ENCODE measurements at regions not wholly inside any gene's neighbourhood (a gene's known extent, or its start where the extent isn't known, plus 50 kb on each side); places are given as distances from the start of the nearest gene placed in this dataset.

- H3K4me3 Mint-ChIP-seq = no peak overlapping the region
- H3K36me3 Mint-ChIP-seq (ENCODE audit: low read depth) = no peaks in the 10 kb centered on the region
- no peak for DNase-seq
- no peaks in the 10 kb centered on the region for H3K9me3 Mint-ChIP-seq
- H3K27ac Mint-ChIP-seq = no peak overlapping the region
- peaks cover 18% of the 10 kb centered on the region for H3K27me3 Mint-ChIP-seq
- no peaks in the 10 kb centered on the region for H3K4me1 Mint-ChIP-seq (ENCODE audit: low read depth)
These were observed 305.9 kb upstream of the RORA start for GRCh38 chr15:61534986-61535385.

GRCh38 chr15:61530769-61531168 lies 301.7 kb upstream of the RORA start:
- H3K27me3 Mint-ChIP-seq = peaks cover 7% of the 10 kb centered on the region
- no peaks in the 10 kb centered on the region for H3K9me3 Mint-ChIP-seq
- DNase-seq = no peak
- H3K36me3 Mint-ChIP-seq (ENCODE audit: low read depth) = no peaks in the 10 kb centered on the region
- H3K4me3 Mint-ChIP-seq = no peak overlapping the region
- no peaks in the 10 kb centered on the region for H3K4me1 Mint-ChIP-seq (ENCODE audit: low read depth)
- H3K27ac Mint-ChIP-seq = no peak overlapping the region

GRCh38 chr15:61528581-61528910 lies 299.4 kb upstream of the RORA start:
- Mint-ChIP-seq H3K4me3 (no peak overlapping the region), H3K27me3 (peaks cover 4% of the 10 kb centered on the region), H3K36me3 (ENCODE audit: low read depth) (no peaks in the 10 kb centered on the region), H3K27ac (no peak overlapping the region), H3K4me1 (ENCODE audit: low read depth) (no peaks in the 10 kb centered on the region), H3K9me3 (no peaks in the 10 kb centered on the region)
- DNase-seq = no peak

GRCh38 chr15:61527836-61528580 lies 298.9 kb upstream of the RORA start:
- Mint-ChIP-seq H3K4me3 (no peak overlapping the region), H3K36me3 (ENCODE audit: low read depth) (no peaks in the 10 kb centered on the region), H3K9me3 (no peaks in the 10 kb centered on the region), H3K4me1 (ENCODE audit: low read depth) (no peaks in the 10 kb centered on the region), H3K27me3 (peaks cover 9% of the 10 kb centered on the region), H3K27ac (no peak overlapping the region)
- no peak for DNase-seq

- no peak overlapping the region for H3K27ac Mint-ChIP-seq
- no peaks in the 10 kb centered on the region for H3K36me3 Mint-ChIP-seq (ENCODE audit: low read depth)
- no peaks in the 10 kb centered on the region for H3K4me1 Mint-ChIP-seq (ENCODE audit: low read depth)
- no peak for DNase-seq
- no peaks in the 10 kb centered on the region for H3K9me3 Mint-ChIP-seq
- no peak overlapping the region for H3K4me3 Mint-ChIP-seq
- peaks cover 6% of the 10 kb centered on the region for H3K27me3 Mint-ChIP-seq
These were observed 295.4 kb upstream of the RORA start for GRCh38 chr15:61524545-61524944.

GRCh38 chr15:61524086-61524485 lies 295.0 kb upstream of the RORA start:
- peaks cover 6% of the 10 kb centered on the region for H3K27me3 Mint-ChIP-seq
- H3K36me3 Mint-ChIP-seq (ENCODE audit: low read depth) = no peaks in the 10 kb centered on the region
- H3K4me3 Mint-ChIP-seq = no peak overlapping the region
- no peaks in the 10 kb centered on the region for H3K4me1 Mint-ChIP-seq (ENCODE audit: low read depth)
- no peak for DNase-seq
- H3K9me3 Mint-ChIP-seq = no peaks in the 10 kb centered on the region
- H3K27ac Mint-ChIP-seq = no peak overlapping the region

GRCh38 chr15:61522411-61522810 lies 293.3 kb upstream of the RORA start:
- H3K27me3 Mint-ChIP-seq = peaks cover 9% of the 10 kb centered on the region
- H3K4me1 Mint-ChIP-seq (ENCODE audit: low read depth) = no peaks in the 10 kb centered on the region
- no peak for DNase-seq
- no peaks in the 10 kb centered on the region for H3K9me3 Mint-ChIP-seq
- no peaks in the 10 kb centered on the region for H3K36me3 Mint-ChIP-seq (ENCODE audit: low read depth)
- no peak overlapping the region for H3K4me3 Mint-ChIP-seq
- H3K27ac Mint-ChIP-seq = no peak overlapping the region

GRCh38 chr15:61521953-61522352 lies 292.9 kb upstream of the RORA start:
- Mint-ChIP-seq H3K27ac (no peak overlapping the region), H3K9me3 (no peaks in the 10 kb centered on the region), H3K36me3 (ENCODE audit: low read depth) (no peaks in the 10 kb centered on the region), H3K27me3 (peaks cover 14% of the 10 kb centered on the region), H3K4me1 (ENCODE audit: low read depth) (no peaks in the 10 kb centered on the region), H3K4me3 (no peak overlapping the region)
- no peak for DNase-seq

GRCh38 chr15:61519296-61519695 lies 290.2 kb upstream of the RORA start:
- no peak overlapping the region for H3K27ac Mint-ChIP-seq
- no peaks in the 10 kb centered on the region for H3K36me3 Mint-ChIP-seq (ENCODE audit: low read depth)
- no peak overlapping the region for H3K4me3 Mint-ChIP-seq
- peaks cover 15% of the 10 kb centered on the region for H3K27me3 Mint-ChIP-seq
- DNase-seq = no peak
- H3K4me1 Mint-ChIP-seq (ENCODE audit: low read depth) = no peaks in the 10 kb centered on the region
- no peaks in the 10 kb centered on the region for H3K9me3 Mint-ChIP-seq

GRCh38 chr15:61518191-61518950 lies 289.3 kb upstream of the RORA start:
- Mint-ChIP-seq H3K27me3 (peaks cover 16% of the 10 kb centered on the region), H3K9me3 (no peaks in the 10 kb centered on the region)
- DNase-seq = no peak

GRCh38 chr15:61517776-61518175 lies 288.7 kb upstream of the RORA start:
- H3K36me3 Mint-ChIP-seq (ENCODE audit: low read depth) = no peaks in the 10 kb centered on the region
- no peaks in the 10 kb centered on the region for H3K4me1 Mint-ChIP-seq (ENCODE audit: low read depth)
- DNase-seq = no peak

More at GRCh38 chr15:61518191-61518950, 289.3 kb upstream of the RORA start:
- H3K4me3 Mint-ChIP-seq = no peak overlapping the region
- no peaks in the 10 kb centered on the region for H3K4me1 Mint-ChIP-seq (ENCODE audit: low read depth)
- no peak overlapping the region for H3K27ac Mint-ChIP-seq
- no peaks in the 10 kb centered on the region for H3K36me3 Mint-ChIP-seq (ENCODE audit: low read depth)

GRCh38 chr15:61517335-61517734 lies 288.2 kb upstream of the RORA start:
- no peaks in the 10 kb centered on the region for H3K36me3 Mint-ChIP-seq (ENCODE audit: low read depth)
- no peak for DNase-seq
- no peaks in the 10 kb centered on the region for H3K4me1 Mint-ChIP-seq (ENCODE audit: low read depth)
- H3K27me3 Mint-ChIP-seq = peaks cover 12% of the 10 kb centered on the region
- no peaks in the 10 kb centered on the region for H3K9me3 Mint-ChIP-seq
- H3K27ac Mint-ChIP-seq = no peak overlapping the region
- H3K4me3 Mint-ChIP-seq = no peak overlapping the region

More at GRCh38 chr15:61517776-61518175, 288.7 kb upstream of the RORA start:
- Mint-ChIP-seq H3K9me3 (no peaks in the 10 kb centered on the region), H3K4me3 (no peak overlapping the region), H3K27ac (no peak overlapping the region), H3K27me3 (peaks cover 12% of the 10 kb centered on the region)

- Mint-ChIP-seq H3K9me3 (no peaks in the 10 kb centered on the region), H3K27ac (no peak overlapping the region), H3K36me3 (ENCODE audit: low read depth) (no peaks in the 10 kb centered on the region), H3K27me3 (peaks cover 42% of the 10 kb centered on the region), H3K4me3 (no peak overlapping the region), H3K4me1 (ENCODE audit: low read depth) (no peaks in the 10 kb centered on the region)
- DNase-seq = no peak
These were observed 282.7 kb upstream of the RORA start for GRCh38 chr15:61511756-61512155.

GRCh38 chr15:61511089-61511488 lies 282.0 kb upstream of the RORA start:
- no peaks in the 10 kb centered on the region for H3K4me1 Mint-ChIP-seq (ENCODE audit: low read depth)

GRCh38 chr15:61509327-61509840 lies 280.3 kb upstream of the RORA start:
- Mint-ChIP-seq H3K36me3 (ENCODE audit: low read depth) (no peaks in the 10 kb centered on the region), H3K4me3 (no peak overlapping the region), H3K27ac (no peak overlapping the region), H3K27me3 (peaks cover 45% of the 10 kb centered on the region), H3K9me3 (no peaks in the 10 kb centered on the region), H3K4me1 (ENCODE audit: low read depth) (no peaks in the 10 kb centered on the region)
- no peak for DNase-seq

More at GRCh38 chr15:61511089-61511488, 282.0 kb upstream of the RORA start:
- Mint-ChIP-seq H3K4me3 (no peak overlapping the region), H3K27me3 (peaks cover 45% of the 10 kb centered on the region), H3K36me3 (ENCODE audit: low read depth) (no peaks in the 10 kb centered on the region), H3K27ac (no peak overlapping the region), H3K9me3 (no peaks in the 10 kb centered on the region)
- no peak for DNase-seq
